Parathyroid adenoma (tissue), 2 donors: ENCODE measurements at regions not wholly inside any gene's neighbourhood (a gene's known extent, or its start where the extent isn't known, plus 50 kb on each side); places are given as distances from the start of the nearest gene placed in this dataset.

Source experiments
- H2AFZ ChIP-seq: fragments of 300-600 bp; sonication (generic); one replicate; pipeline ENCODE4 v1.7.0; 2017; ENCODE audit warnings: antibody characterized with exemption, mild to moderate bottlenecking
- H3K27ac ChIP-seq: fragments of 300-600 bp; sonication (generic); one replicate; pipeline ENCODE4 v1.7.0; 2017
- H3K27me3 ChIP-seq: fragments of 300-600 bp; sonication (generic); one replicate; pipeline ENCODE4 v1.7.0; 2017; ENCODE audit warnings: low read length; ENCODE audit not compliant: control insufficient read depth, insufficient read depth
- H3K36me3 ChIP-seq: fragments of 300-600 bp; sonication (generic); one replicate; pipeline ENCODE4 v1.7.0; 2017; ENCODE audit warnings: low read length; ENCODE audit not compliant: control insufficient read depth, insufficient read depth
- H3K4me1 ChIP-seq: fragments of 300-600 bp; sonication (generic); one replicate; pipeline ENCODE4 v1.7.0; 2017; ENCODE audit warnings: control low read depth
- H3K4me2 ChIP-seq: fragments of 300-600 bp; sonication (generic); one replicate; pipeline ENCODE4 v1.7.0; 2017; ENCODE audit warnings: low read length
- H3K4me3 ChIP-seq: fragments of 300-600 bp; sonication (generic); one replicate; pipeline ENCODE4 v1.7.0; 2017; ENCODE audit warnings: low read depth, low read length
- H3K79me2 ChIP-seq: fragments of 300-600 bp; sonication (generic); one replicate; pipeline ENCODE4 v1.7.0; 2017; ENCODE audit warnings: control low read depth
- H3K9ac ChIP-seq: fragments of 300-600 bp; sonication (generic); one replicate; pipeline ENCODE4 v1.7.0; 2017; ENCODE audit warnings: mild to moderate bottlenecking
- H3K9me3 ChIP-seq: fragments of 300-600 bp; sonication (generic); one replicate; pipeline ENCODE4 v1.7.0; 2017; ENCODE audit warnings: low read length; ENCODE audit not compliant: control insufficient read depth
- CTCF ChIP-seq: fragments of 300-600 bp; sonication (generic); IDR thresholded peaks from one replicate; pipeline ENCODE4 v1.7.0; 2017; ENCODE audit warnings: antibody characterized with exemption, mild to moderate bottlenecking
- donor health status: primary hyperparathyroidism.

- no peak for TF ChIP-seq CTCF
- H3K4me3 ChIP-seq: no peak overlapping the region
- no peak overlapping the region for H3K27ac ChIP-seq
- H3K4me1 ChIP-seq: peaks cover 8% of the 10 kb centered on the region
- no peaks in the 10 kb centered on the region for H3K27me3 ChIP-seq
- H3K9ac ChIP-seq: no peak overlapping the region
- H3K79me2 ChIP-seq: no peaks in the 10 kb centered on the region
- no peaks in the 10 kb centered on the region for H3K9me3 ChIP-seq
- no peaks in the 10 kb centered on the region for H3K36me3 ChIP-seq
- H2AFZ ChIP-seq: no peak overlapping the region
- no peak overlapping the region for H3K4me2 ChIP-seq
Measured at GRCh38 chr6:139494376-139494990, 120.0 kb upstream of the CITED2 start.

DNA sequence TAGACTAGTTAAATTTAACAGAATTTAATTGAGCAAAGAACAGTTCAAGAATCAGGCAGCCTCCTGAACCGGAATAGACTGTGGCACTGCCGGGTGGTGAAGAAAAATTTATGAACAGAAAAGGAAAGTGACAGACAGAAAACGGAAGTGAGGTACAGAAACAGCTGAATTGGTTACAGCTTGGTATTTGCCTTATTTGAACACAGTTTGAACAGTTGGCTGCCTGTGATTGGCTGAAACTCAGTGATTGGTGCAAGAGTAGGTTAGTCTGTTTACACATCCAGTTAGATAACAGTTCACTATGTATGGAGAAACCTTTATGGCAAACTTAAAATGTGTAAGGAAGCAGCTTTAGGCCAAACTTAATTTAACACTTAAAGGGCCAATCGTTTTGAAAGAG lies 116.0 kb upstream of the CITED2 start:
- H3K79me2 ChIP-seq: no peaks in the 10 kb centered on the region
- TF ChIP-seq CTCF: no peak
- no peak overlapping the region for H3K9ac ChIP-seq
- H3K9me3 ChIP-seq: no peaks in the 10 kb centered on the region
- no peaks in the 10 kb centered on the region for H3K36me3 ChIP-seq
- H3K27ac ChIP-seq: peak overlapping the region; percentile 48
- H2AFZ ChIP-seq: peak overlapping the region; percentile 40
- no peak overlapping the region for H3K4me2 ChIP-seq
- peaks cover 13% of the 10 kb centered on the region for H3K4me1 ChIP-seq
- no peak overlapping the region for H3K4me3 ChIP-seq
- no peaks in the 10 kb centered on the region for H3K27me3 ChIP-seq

- Histone ChIP-seq H3K36me3 (no peaks in the 10 kb centered on the region), H2AFZ (peak overlapping the region; percentile 65), H3K4me2 (no peak overlapping the region), H3K79me2 (no peaks in the 10 kb centered on the region), H3K9ac (no peak overlapping the region), H3K4me1 (peaks cover 13% of the 10 kb centered on the region), H3K27me3 (no peaks in the 10 kb centered on the region), H3K9me3 (no peaks in the 10 kb centered on the region), H3K4me3 (no peak overlapping the region), H3K27ac (no peak overlapping the region)
- TF ChIP-seq CTCF: no peak
Measured at GRCh38 chr6:139486476-139486799, 112.0 kb upstream of the CITED2 start.

- no peak for TF ChIP-seq CTCF
- no peaks in the 10 kb centered on the region for H3K79me2 ChIP-seq
- peak overlapping the region; percentile 65 for H2AFZ ChIP-seq
- H3K27ac ChIP-seq: no peak overlapping the region
- H3K4me3 ChIP-seq: no peak overlapping the region
- no peak overlapping the region for H3K4me2 ChIP-seq
- no peak overlapping the region for H3K9ac ChIP-seq
- H3K4me1 ChIP-seq: peaks cover 13% of the 10 kb centered on the region
- H3K9me3 ChIP-seq: no peaks in the 10 kb centered on the region
- H3K27me3 ChIP-seq: no peaks in the 10 kb centered on the region
- H3K36me3 ChIP-seq: no peaks in the 10 kb centered on the region
Measured at GRCh38 chr6:139485742-139486475, 111.5 kb upstream of the CITED2 start.

- H3K9me3 ChIP-seq: no peaks in the 10 kb centered on the region
- H3K4me1 ChIP-seq: peaks cover 16% of the 10 kb centered on the region
- no peaks in the 10 kb centered on the region for H3K27me3 ChIP-seq
- H3K79me2 ChIP-seq: no peaks in the 10 kb centered on the region
- no peak overlapping the region for H3K9ac ChIP-seq
- H3K4me2 ChIP-seq: no peak overlapping the region
- no peaks in the 10 kb centered on the region for H3K36me3 ChIP-seq
- H2AFZ ChIP-seq: no peak overlapping the region
- no peak overlapping the region for H3K4me3 ChIP-seq
- H3K27ac ChIP-seq: no peak overlapping the region
- TF ChIP-seq CTCF: no peak
Measured at GRCh38 chr6:139485185-139485584, 110.7 kb upstream of the CITED2 start.
